ENCODE measurements at regions not wholly inside any gene's neighbourhood (a gene's known extent, or its start where the extent isn't known, plus 50 kb on each side); places are given as distances from the start of the nearest gene placed in this dataset.

DNA sequence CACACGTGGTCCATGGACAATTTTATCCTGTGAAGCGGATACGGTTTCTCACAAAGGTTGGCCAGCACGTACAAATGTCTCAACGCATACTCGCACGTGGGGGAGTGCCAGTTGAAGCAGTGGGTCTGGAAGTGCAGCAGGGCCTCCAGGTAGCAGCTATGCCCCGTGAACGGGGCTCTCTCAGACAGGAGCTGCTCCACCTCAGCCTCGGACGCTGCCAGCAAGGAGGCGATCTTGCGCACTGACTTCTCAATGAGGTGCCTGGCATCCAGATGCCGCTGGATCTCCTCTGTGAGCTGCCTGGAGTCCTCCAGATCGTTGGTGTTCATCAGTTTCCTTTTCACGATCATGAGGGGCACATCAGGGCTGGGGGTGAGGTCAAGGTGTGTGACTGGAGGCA lies 2272.0 kb downstream of the PCDH9 start:
- no peak for DNase-seq

DNA sequence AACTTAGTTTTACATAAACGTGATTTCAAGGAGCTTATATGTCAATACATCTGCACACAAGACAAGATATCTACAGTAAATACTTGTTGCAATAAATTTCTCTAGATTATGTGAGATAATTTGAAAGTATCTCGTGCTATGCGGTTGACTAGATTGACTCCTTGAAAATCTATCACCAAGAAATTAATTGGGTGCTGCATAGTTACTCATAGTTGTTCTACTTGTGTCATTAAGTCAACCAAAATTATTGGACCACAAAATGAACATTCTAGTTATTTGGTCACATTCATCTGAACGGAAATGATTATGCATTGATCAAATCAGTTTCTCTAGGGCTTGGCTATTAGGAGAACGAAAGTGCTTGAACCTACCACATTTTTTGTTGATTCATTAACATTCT lies 2291.5 kb downstream of the PCDH9 start:
- no peak for DNase-seq

DNA sequence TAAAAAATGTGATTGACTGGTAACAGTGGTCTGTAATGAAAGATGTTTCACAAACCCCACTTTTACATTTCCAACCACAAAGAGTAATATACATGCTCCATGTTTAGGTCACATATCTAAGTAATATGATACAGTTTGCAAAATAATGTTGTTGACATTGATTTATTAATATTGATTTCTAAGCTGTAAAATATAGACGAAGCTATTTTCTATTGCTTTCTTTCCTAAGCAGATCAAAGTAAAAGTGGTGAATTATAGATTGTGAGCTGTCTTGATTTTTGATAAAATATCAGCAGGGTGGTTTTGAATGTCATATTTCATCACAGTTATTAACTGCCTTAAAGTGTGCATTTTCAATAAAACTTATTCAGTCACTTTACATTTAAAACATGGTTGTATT lies 2292.8 kb downstream of the PCDH9 start:
- DNase-seq: no peak

DNA sequence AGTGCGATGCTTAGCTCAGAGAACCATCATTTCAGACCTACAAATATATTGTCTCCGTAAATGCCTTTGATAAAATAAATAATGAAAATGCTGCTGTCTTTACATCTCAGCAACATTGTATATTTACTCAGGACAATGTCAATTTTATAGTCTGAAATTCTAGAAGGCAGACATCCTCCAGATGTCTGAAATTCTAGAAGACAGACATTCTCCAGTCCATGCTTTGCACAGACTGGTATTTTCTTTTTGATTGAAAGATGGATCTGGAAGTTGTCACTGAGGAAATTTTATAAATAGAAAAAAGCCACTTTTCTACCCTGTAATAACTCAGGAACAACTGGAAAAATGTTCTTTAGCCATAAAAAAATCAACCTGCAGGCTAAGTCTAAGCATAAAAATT lies 2293.3 kb downstream of the PCDH9 start:
- DNase-seq: no peak

DNA sequence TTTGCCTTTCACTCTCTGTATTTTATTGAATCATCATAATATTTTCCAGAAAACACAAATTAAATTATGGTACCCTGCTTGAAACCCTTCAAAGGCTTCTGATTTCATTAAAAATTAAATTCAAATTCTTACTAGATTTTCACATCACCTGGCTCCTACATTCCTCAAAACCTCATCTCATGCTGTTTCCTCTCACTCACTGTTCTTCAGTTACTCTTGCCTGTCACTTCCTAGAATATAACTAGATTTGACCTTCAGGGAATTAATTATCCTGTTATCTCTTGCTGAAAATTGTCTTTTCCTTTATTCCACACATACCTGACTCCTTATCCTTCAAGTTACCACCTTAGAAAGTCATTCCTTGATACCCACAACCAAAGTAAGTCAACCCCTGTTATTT lies 2294.7 kb downstream of the PCDH9 start:
- no peak for DNase-seq

DNA sequence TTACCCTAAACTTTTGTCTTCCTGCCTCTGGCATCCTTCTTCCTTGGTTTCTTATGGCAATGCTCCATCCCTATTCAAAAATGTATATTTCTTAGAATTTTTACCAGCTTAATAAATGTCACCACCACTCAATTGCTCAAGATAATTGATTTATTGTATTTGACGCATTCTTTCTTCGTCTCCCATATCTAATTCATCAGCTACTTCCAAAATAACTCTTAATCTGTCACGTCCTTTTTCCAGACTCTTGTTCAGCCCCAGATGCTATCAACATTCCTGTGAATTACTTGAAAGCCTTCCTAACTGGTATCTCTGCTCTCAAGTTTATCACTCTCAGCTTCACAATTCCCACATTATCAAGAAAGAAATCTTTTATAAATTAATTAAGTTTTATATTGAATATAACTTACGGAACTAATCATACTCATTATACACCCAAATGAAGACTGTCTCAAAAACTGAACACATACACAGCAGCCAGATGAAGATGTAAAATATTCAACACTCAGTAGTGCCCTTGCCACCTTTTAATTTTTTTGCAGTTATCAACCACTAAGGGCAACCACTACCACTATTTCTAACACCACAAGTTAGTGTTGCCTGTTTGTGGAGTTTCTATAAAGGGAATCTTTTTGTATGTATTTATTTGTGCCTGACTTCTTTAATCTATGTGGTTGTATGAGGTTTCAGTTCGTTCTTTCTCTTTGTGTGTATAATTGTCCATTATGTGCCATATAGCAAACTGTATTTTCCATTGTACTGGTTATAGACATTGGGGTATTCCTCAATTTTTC lies 2295.4 kb downstream of the PCDH9 start:
- no peak for DNase-seq

DNA sequence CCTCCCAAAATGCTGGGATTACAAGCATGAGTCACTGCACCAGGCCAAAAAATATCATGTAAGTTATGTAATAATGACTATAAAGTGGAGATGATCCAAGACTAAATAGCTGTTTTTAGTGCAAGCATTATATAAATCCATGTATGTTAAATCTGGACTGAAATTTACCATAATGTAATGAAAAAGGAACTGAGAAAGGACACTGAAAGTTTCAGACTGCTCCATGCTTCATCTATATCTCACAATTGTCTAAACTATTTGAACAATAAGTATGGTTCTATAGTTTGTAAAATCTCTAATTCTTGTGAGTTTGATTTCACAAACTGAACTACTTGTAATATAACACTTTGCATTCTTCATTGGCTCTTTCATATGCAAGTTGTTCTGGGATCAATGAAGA lies 2299.5 kb downstream of the PCDH9 start:
- DNase-seq: no peak

DNA sequence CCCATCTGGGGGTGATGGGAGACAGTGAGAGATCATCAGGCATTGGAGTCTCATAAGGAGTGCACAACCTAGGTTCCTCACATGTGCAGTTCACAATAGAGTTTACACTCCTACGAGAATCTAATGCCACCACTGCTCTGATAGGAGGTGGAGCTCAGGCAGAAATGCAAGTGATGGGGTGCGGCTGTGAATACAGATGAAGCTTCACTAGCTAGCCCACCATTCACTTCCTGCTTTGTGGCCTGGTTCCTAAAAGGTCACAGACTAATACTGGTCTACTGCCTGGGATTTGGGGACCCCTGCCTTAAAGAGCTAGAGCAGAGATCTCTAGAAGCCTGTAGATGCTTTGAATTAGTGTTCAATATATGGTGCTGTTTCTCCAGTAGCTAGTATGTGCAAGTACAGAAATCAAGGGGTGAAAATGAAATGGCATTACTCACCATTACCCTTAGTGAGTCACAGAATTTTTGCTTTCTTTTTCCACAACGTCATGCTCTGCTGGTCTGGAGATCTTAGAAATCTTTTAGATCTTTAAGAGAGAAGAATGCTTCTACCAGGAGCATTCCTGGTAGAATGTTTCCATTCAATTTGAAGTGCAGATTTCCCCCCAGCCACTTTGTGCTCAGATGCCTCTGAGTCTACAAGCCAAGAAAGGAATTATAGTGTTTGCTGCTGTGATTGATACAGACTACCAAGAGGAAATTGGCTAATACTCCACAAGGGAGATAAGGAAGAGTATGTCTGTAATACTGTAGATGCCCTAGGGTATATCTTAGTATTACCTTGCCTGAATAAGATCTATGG lies 2301.2 kb downstream of the PCDH9 start:
- DNase-seq: no peak

DNA sequence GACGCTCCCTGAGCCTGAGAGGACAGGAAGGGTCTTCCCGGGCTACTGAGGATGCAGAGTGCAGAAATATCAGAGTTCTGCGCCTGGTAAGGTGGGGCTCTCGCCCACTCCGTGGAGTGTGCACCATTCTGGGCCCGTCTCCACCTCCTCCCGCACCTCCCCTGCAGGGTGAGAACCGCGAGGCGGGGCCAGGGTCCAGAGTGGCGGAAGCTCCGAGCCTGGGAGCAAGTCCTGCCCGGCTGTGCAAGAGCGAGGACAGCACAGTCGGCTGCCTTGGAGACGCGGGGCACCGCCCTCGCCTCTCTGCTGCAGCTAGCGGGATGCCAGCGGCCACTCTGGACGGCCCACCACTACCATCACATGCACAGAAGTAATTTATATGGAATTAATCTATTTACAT lies 2304.4 kb downstream of the PCDH9 start:
- no peak for DNase-seq

DNA sequence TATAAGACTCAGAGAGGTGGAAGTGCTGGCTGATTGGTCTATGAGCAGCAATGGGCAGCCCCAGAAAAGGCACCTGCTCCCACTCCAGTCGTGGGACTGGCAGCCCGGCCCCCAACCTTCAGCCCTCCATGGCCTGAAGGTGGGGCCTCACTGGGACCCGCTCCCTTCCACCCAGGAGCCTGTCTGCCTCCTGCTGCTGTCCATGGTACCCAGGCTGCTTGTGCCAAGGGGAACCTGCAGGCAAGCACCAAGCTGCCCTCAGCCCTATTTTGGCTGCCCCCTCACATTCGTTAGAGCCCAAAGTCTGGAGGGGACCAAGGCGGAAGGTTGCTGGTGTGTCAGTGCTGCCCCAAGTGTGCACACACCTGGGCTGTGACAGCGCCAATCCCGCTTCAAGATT lies 2304.9 kb downstream of the PCDH9 start:
- DNase-seq: no peak

DNA sequence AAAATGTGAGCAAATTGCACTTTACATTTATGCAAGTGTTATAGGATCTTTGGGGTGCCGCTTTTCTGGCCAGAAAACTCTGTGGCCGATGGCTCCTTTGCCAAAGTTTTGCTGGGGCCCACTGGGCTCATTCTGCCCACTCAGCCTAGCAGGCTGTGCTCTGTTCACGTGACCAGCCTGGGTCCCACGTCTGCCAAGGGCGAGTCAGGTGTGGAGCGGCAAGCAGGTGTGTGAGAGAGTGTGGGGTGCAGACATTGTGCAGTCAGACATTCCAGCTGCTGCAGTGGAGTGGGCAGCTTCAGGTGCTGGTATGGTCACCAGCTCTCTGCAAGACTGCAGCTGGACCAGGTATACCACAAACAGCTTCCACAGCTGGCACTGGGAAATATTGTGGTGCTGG lies 2305.7 kb downstream of the PCDH9 start:
- no peak for DNase-seq

DNA sequence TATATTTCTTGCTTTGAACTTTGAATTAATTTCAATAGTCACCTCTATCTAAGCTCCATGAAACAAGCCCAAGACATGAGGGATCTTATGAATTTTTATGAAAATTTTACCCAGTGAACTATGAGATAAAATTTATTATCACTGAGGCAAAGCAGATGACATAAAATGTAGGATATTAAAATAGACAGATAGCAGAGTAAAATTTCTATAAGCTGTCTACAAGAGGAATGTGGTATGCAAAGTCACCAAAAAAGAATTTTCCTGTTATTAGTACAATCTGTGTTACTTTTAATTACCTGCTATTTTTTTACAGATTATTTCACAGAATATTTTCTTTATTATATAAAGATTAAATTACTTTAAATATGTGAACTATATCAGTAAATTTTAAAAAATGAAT lies 2312.6 kb downstream of the PCDH9 start:
- DNase-seq: no peak

DNA sequence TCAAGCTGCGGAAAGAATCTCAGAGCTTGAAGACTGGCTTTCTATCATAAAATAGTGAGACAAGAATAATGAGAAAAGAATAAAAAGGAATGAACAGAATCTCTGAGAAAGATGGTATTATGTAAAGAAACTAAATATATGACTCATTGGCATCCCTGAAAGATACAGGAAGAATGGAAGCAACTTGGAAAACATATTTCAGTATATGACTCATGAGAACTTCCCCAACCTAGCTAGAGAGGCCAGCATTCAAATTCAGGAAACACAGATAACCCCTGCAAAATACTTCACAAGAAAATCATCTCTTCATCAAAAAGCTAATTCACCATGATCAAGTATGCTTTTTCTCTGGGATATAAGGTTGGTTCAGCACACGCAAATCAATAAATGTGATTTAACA lies 2318.0 kb downstream of the PCDH9 start:
- DNase-seq: no peak

DNA sequence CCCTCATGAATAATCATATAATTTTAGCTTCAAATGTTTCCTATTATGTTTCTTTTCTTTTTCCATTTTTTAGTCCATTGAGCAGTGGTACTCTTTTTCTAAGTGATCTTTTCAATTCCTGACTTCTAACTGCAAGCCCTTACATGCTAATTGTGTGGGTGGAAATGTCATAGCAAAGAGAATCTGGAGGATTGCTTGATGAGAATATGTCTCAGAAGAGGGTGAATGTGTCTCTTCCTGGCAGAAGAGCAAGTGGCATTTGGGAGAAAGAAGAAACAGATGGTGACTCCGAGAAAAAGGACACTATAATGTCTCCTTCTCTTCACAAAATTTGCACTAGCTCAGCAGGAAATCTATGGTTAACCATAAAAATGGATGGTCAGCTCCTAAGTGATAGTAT lies 2320.0 kb downstream of the PCDH9 start:
- no peak for DNase-seq

DNA sequence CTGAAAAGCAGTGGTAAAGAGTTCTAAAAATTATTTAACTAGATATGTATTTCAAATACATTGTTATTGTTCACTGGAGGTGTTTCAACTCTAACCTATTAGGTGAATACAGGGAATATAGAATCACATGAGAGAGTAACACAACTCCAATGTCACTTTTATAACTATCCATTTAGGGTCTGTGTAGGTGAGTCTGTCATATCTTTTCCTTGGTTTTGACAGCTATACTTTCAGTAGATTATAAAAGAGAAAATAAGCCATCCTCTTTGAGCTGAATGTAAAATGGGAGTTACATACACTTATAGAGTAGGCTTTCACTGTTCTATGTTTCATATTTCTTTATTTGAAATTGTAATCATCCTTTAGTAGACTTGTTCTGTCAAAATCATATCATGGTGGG lies 2321.0 kb downstream of the PCDH9 start:
- DNase-seq: no peak

DNA sequence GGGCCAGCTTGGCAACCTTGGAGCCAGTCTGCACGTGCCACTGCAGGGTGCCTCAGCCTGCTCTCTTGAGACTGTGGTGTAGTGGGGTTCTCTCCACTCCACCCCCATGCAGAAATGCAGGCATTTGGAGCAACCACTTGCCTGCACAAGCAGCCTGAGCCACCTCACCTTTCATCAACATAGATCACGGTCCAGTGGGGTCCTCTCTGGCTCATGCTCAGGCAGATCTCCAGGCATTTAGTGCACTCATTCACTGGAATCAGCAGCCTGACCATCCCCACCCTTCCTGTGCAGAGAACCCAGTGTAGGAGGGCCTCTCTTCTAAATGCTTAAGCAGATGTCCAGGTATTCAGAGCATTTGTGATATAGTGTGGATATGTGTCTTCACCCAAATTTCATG lies 2330.1 kb downstream of the PCDH9 start:
- no peak for DNase-seq

DNA sequence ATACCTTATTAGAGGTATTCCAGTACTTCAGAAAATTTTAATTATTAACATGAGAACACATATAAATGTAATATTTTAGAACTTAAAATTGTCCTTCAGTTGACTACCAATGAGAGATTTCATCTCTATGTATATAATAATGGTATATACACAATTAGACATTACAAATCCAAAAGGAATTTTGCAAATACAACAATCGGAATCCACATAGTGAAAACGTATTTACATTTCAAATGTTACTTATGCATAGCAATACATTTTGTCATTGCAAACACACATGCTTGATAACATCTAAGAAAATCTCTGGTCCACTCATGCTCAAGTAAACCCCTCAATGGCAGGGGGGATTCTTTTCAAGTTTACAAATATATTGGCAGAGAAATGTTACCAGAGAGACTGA lies 2345.2 kb downstream of the PCDH9 start:
- DNase-seq: no peak

DNA sequence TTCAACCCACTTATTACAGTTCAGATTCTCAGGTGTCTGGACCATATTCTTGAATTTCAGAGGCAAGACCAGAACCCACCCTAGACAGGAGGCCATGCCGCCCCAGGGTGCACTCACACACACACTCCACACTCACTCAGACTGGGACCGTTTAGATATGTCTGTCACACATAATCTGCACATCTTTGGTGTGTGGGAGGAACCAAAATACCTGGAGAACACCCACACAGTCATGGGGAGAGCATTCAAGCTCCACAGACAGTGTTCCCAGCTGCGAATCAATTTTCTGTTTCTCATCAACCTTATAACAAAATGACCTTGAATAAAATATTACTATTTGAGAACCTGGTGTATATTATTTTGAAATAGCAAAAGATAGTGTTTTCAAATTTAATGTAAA lies 2353.0 kb downstream of the PCDH9 start:
- no peak for DNase-seq

DNA sequence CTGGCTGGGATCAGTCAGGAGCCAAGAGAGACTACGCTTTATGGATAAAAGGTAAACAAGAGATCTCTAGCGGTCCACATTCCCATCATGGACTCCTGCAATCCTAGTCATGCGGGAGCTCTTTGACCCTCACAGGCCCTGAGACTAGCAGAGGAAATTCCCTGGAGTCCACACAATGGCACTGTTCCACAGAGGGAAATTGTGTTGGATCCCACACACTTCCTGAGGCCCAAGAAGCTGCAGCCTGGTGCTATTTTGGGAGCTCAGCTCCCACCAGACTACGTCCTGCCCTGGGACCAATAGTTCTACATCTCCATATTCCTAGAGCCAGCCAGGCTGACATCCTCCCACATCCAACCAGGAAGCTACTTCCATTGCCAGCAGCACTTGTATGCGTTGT lies 2358.4 kb downstream of the PCDH9 start:
- no peak for DNase-seq

DNA sequence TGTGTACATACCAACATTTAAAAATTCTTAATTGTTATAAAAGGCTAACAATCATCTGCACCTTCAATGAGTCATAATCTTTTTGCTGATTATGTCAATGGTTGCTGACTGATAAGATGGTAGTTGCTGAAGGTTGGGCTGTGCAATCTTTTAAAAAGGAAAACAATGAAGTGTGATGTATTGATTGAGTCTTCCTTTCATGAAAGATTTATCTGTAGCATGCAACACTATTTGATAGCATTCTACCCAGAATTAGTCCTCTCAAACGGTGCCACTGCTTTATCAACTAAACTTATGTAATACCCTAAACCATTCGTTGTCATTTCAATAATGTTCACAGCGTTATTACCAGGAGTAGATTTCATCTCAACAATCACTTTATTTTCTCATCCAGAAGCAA lies 2360.6 kb downstream of the PCDH9 start:
- no peak for DNase-seq

DNA sequence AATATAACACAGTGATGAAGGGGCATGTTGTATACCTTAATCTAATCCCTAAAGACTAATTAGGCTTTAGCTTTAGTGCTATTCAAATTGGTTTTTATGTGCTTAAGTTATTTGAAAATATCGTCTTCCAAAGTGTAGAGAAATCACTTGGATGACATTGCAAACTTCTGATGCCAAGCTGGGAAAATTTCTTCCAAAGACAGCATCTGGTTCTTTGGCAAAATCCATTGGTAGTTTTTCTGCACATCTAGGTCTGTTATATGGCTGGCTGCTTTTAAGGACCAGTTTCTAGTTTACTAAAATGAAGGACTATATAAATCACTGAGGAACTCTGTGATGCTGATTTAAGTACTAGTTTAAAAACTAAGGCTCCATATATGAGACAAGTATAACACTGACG lies 2362.3 kb downstream of the PCDH9 start:
- DNase-seq: no peak

DNA sequence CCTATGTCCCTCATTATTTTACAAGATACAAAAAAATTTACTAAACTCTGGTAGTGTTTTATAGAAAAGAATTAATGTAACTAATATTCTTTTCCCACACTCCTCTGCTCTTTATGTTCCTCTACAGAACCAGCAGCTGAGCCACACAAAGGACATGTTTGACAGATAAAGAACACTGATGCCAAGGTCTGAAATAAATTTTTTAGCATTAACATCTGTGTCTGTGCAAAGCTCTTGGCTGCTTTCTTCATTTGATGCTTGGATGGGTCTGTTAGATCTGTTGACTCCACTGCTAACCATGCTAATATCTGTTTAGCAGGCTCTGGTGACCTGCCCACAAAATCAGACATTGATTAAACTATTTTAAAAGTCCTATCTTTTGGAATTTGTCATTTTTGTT lies 2363.8 kb downstream of the PCDH9 start:
- DNase-seq: no peak

DNA sequence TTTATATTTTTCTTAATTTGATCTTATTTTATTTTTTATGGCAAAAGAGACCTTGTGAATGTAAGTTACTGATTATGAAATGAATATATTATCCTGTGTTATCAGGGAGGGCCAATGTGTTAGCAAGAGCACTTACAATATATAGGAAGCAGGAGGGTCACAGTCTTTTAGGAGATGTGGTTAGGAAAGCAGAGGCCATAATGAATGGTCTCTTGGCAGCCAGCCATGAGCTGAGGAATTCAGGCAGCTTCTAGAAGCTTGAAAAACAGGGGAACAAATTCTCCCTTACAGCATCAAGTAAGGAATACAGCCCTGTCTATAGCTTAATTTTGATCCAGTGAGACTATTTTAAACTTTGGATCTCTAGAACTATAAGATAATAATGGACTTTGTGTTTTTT lies 2374.6 kb downstream of the PCDH9 start:
- DNase-seq: no peak

DNA sequence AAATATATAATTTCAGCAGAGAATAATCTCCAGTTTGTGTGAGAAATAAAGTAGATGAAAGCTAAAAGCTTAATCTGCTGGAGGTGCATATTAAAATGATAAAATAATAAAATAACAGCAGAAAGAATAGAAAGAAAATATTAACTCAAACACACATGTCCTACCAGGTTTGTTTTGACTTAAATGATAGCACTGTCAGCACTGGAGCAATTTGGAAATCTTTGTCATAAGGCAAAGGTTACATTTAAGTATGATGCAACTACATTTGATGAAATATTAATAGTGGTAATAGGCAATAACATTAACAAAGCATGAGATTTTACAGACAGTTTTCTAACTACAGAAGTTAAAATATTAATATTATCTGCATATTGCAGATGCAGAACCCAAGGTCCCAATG lies 2380.1 kb downstream of the PCDH9 start:
- no peak for DNase-seq

DNA sequence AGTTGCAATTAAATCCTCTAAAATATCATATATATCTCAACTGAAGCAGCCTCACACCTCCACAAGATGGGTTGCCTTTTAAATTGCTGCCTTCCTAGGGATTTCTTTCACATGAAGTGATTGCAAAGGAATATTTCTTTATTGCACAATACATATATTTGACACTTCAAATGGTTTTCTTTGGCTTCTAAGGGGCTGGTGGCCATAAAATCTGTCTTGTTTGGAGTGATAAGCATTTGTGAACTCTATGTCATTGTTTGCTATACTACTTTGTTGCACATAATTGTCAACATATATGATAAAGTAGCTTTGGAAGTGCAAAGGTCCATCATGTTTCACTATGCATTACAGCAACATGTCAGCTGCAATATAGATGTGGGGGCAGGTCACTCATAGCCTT lies 2380.9 kb downstream of the PCDH9 start:
- DNase-seq: no peak

Data from DMS153 (cell line).